ENCODE measurements at regions not wholly inside any gene's neighbourhood (a gene's known extent, or its start where the extent isn't known, plus 50 kb on each side); places are given as distances from the start of the nearest gene placed in this dataset.

- no peak for ATAC-seq (ENCODE audit: low read depth in 2 of 2)
- Mint-ChIP-seq H3K4me3 (no peak overlapping the region), H3K36me3 (no peaks in the 10 kb centered on the region)
These were observed 664.6 kb upstream of the FOXG1 start for GRCh38 chr14:28102001-28102400.

GRCh38 chr14:28102814-28103213, 663.8 kb upstream of the FOXG1 start:
- ATAC-seq (ENCODE audit: low read depth in 2 of 2) (no peak), DNase-seq (no peak)
- Mint-ChIP-seq H3K27ac (no peak overlapping the region), H3K27me3 (no peaks in the 10 kb centered on the region), H3K4me3 (no peak overlapping the region), H3K4me1 (no peaks in the 10 kb centered on the region), H3K36me3 (no peaks in the 10 kb centered on the region), H3K9me3 (peaks cover 0 to 24% (median 4%) of the 10 kb centered on the region in 7 donors)
- H3K4me3 ChIP-seq (ENCODE audit: low read depth, low read length) = no peak overlapping the region
- H3K9me3 ChIP-seq (ENCODE audit: control insufficient read depth in 2 of 2, low read length in 2 of 2) = peaks cover 0 to 7% of the 10 kb centered on the region in 2 experiments
- H3K36me3 ChIP-seq (ENCODE audit: control insufficient read depth, insufficient read depth, low read length) = no peaks in the 10 kb centered on the region
- no peaks in the 10 kb centered on the region for H3K27me3 ChIP-seq (ENCODE audit: control insufficient read depth, insufficient read depth, low read length)
- H3K27ac ChIP-seq (ENCODE audit: insufficient read depth, low read length, poor library complexity, severe bottlenecking) = no peak overlapping the region
- H3K4me1 ChIP-seq (ENCODE audit: control insufficient read depth, insufficient read depth, low read length, poor library complexity, severe bottlenecking) = no peaks in the 10 kb centered on the region

More at GRCh38 chr14:28102001-28102400, 664.6 kb upstream of the FOXG1 start:
- peaks cover 0 to 24% (median 4%) of the 10 kb centered on the region in 7 donors for H3K9me3 Mint-ChIP-seq
- no peaks in the 10 kb centered on the region for H3K4me1 ChIP-seq (ENCODE audit: control insufficient read depth, insufficient read depth, low read length, poor library complexity, severe bottlenecking)
- H3K9me3 ChIP-seq (ENCODE audit: control insufficient read depth in 2 of 2, low read length in 2 of 2) = peaks cover 0 to 7% of the 10 kb centered on the region in 2 experiments
- no peak for DNase-seq
- H3K27ac Mint-ChIP-seq = no peak overlapping the region
- H3K27me3 ChIP-seq (ENCODE audit: control insufficient read depth, insufficient read depth, low read length) = no peaks in the 10 kb centered on the region
- H3K4me1 Mint-ChIP-seq = no peaks in the 10 kb centered on the region
- H3K27me3 Mint-ChIP-seq = no peaks in the 10 kb centered on the region
- no peaks in the 10 kb centered on the region for H3K36me3 ChIP-seq (ENCODE audit: control insufficient read depth, insufficient read depth, low read length)
- H3K4me3 ChIP-seq (ENCODE audit: low read depth, low read length) = no peak overlapping the region
- H3K27ac ChIP-seq (ENCODE audit: insufficient read depth, low read length, poor library complexity, severe bottlenecking) = no peak overlapping the region

GRCh38 chr14:28113311-28113710, 653.3 kb upstream of the FOXG1 start:
- H3K27ac Mint-ChIP-seq = no peak overlapping the region

GRCh38 chr14:28116716-28117115, 649.9 kb upstream of the FOXG1 start:
- Histone ChIP-seq H3K9me3 (ENCODE audit: control insufficient read depth in 2 of 2, low read length in 2 of 2) (peaks cover 3 to 13% of the 10 kb centered on the region in 2 experiments), H3K4me3 (ENCODE audit: low read depth, low read length) (no peak overlapping the region), H3K4me1 (ENCODE audit: control insufficient read depth, insufficient read depth, low read length, poor library complexity, severe bottlenecking) (no peaks in the 10 kb centered on the region), H3K27me3 (ENCODE audit: control insufficient read depth, insufficient read depth, low read length) (no peaks in the 10 kb centered on the region), H3K36me3 (ENCODE audit: control insufficient read depth, insufficient read depth, low read length) (no peaks in the 10 kb centered on the region), H3K27ac (ENCODE audit: insufficient read depth, low read length, poor library complexity, severe bottlenecking) (no peak overlapping the region)
- Mint-ChIP-seq H3K9me3 (peaks cover 6 to 35% (median 11%) of the 10 kb centered on the region in 7 donors), H3K27me3 (no peaks in the 10 kb centered on the region), H3K4me1 (no peaks in the 10 kb centered on the region), H3K4me3 (no peak overlapping the region), H3K36me3 (no peaks in the 10 kb centered on the region), H3K27ac (no peak overlapping the region)
- ATAC-seq (ENCODE audit: low read depth in 2 of 2) (no peak), DNase-seq (no peak)

More at GRCh38 chr14:28113311-28113710, 653.3 kb upstream of the FOXG1 start:
- DNase-seq (no peak), ATAC-seq (ENCODE audit: low read depth in 2 of 2) (no peak)
- Histone ChIP-seq H3K4me1 (ENCODE audit: control insufficient read depth, insufficient read depth, low read length, poor library complexity, severe bottlenecking) (no peaks in the 10 kb centered on the region), H3K9me3 (ENCODE audit: control insufficient read depth in 2 of 2, low read length in 2 of 2) (peaks cover 5 to 13% of the 10 kb centered on the region in 2 experiments), H3K4me3 (ENCODE audit: low read depth, low read length) (no peak overlapping the region), H3K36me3 (ENCODE audit: control insufficient read depth, insufficient read depth, low read length) (no peaks in the 10 kb centered on the region), H3K27me3 (ENCODE audit: control insufficient read depth, insufficient read depth, low read length) (no peaks in the 10 kb centered on the region), H3K27ac (ENCODE audit: insufficient read depth, low read length, poor library complexity, severe bottlenecking) (no peak overlapping the region)
- Mint-ChIP-seq H3K4me1 (no peaks in the 10 kb centered on the region), H3K36me3 (no peaks in the 10 kb centered on the region), H3K27me3 (no peaks in the 10 kb centered on the region), H3K4me3 (no peak overlapping the region), H3K9me3 (peaks cover 3 to 30% (median 11%) of the 10 kb centered on the region in 7 donors)

- Histone ChIP-seq H3K36me3 (ENCODE audit: control insufficient read depth, insufficient read depth, low read length) (no peaks in the 10 kb centered on the region), H3K27ac (ENCODE audit: insufficient read depth, low read length, poor library complexity, severe bottlenecking) (no peak overlapping the region), H3K27me3 (ENCODE audit: control insufficient read depth, insufficient read depth, low read length) (no peaks in the 10 kb centered on the region), H3K4me1 (ENCODE audit: control insufficient read depth, insufficient read depth, low read length, poor library complexity, severe bottlenecking) (no peaks in the 10 kb centered on the region), H3K4me3 (ENCODE audit: low read depth, low read length) (no peak overlapping the region), H3K9me3 (ENCODE audit: control insufficient read depth in 2 of 2, low read length in 2 of 2) (peaks cover 3 to 10% of the 10 kb centered on the region in 2 experiments)
- Mint-ChIP-seq H3K4me3 (no peak overlapping the region), H3K27ac (no peak overlapping the region), H3K36me3 (no peaks in the 10 kb centered on the region), H3K27me3 (no peaks in the 10 kb centered on the region), H3K4me1 (no peaks in the 10 kb centered on the region), H3K9me3 (peaks cover 6 to 31% (median 15%) of the 10 kb centered on the region in 7 donors)
- ATAC-seq (ENCODE audit: low read depth in 2 of 2) (no peak), DNase-seq (no peak)
These were observed 646.7 kb upstream of the FOXG1 start for GRCh38 chr14:28119849-28120248.

- no peak for ATAC-seq (ENCODE audit: low read depth in 2 of 2)
- H3K4me1 Mint-ChIP-seq = no peaks in the 10 kb centered on the region
- no peaks in the 10 kb centered on the region for H3K27me3 ChIP-seq (ENCODE audit: control insufficient read depth, insufficient read depth, low read length)
These were observed 646.2 kb upstream of the FOXG1 start for GRCh38 chr14:28120391-28120790.

GRCh38 chr14:28121512-28122297, 644.9 kb upstream of the FOXG1 start:
- H3K27me3 ChIP-seq (ENCODE audit: control insufficient read depth, insufficient read depth, low read length) = no peaks in the 10 kb centered on the region
- no peaks in the 10 kb centered on the region for H3K27me3 Mint-ChIP-seq
- H3K4me1 ChIP-seq (ENCODE audit: control insufficient read depth, insufficient read depth, low read length, poor library complexity, severe bottlenecking) = no peaks in the 10 kb centered on the region
- H3K4me3 Mint-ChIP-seq = no peak overlapping the region
- peaks cover 0 to 28% (median 14%) of the 10 kb centered on the region in 7 donors for H3K9me3 Mint-ChIP-seq
- H3K36me3 ChIP-seq (ENCODE audit: control insufficient read depth, insufficient read depth, low read length) = no peaks in the 10 kb centered on the region
- peaks cover 3 to 8% of the 10 kb centered on the region in 2 experiments for H3K9me3 ChIP-seq (ENCODE audit: control insufficient read depth in 2 of 2, low read length in 2 of 2)
- ATAC-seq (ENCODE audit: low read depth in 2 of 2) = no peak
- no peaks in the 10 kb centered on the region for H3K36me3 Mint-ChIP-seq
- H3K27ac ChIP-seq (ENCODE audit: insufficient read depth, low read length, poor library complexity, severe bottlenecking) = no peak overlapping the region
- H3K4me1 Mint-ChIP-seq = no peaks in the 10 kb centered on the region
- no peak for DNase-seq
- no peak overlapping the region for H3K27ac Mint-ChIP-seq
- no peak overlapping the region for H3K4me3 ChIP-seq (ENCODE audit: low read depth, low read length)

More at GRCh38 chr14:28120391-28120790, 646.2 kb upstream of the FOXG1 start:
- Mint-ChIP-seq H3K9me3 (peaks cover 6 to 26% (median 15%) of the 10 kb centered on the region in 7 donors), H3K36me3 (no peaks in the 10 kb centered on the region), H3K27ac (no peak overlapping the region), H3K4me3 (no peak overlapping the region), H3K27me3 (no peaks in the 10 kb centered on the region)
- DNase-seq = no peak
- Histone ChIP-seq H3K36me3 (ENCODE audit: control insufficient read depth, insufficient read depth, low read length) (no peaks in the 10 kb centered on the region), H3K4me3 (ENCODE audit: low read depth, low read length) (no peak overlapping the region), H3K9me3 (ENCODE audit: control insufficient read depth in 2 of 2, low read length in 2 of 2) (peaks cover 3 to 10% of the 10 kb centered on the region in 2 experiments), H3K27ac (ENCODE audit: insufficient read depth, low read length, poor library complexity, severe bottlenecking) (no peak overlapping the region), H3K4me1 (ENCODE audit: control insufficient read depth, insufficient read depth, low read length, poor library complexity, severe bottlenecking) (no peaks in the 10 kb centered on the region)

Data from CD4-positive, CD25-positive, alpha-beta regulatory T cell (primary cell).